Right atrium auricular region (tissue), 2 donors: ENCODE measurements at regions not wholly inside any gene's neighbourhood (a gene's known extent, or its start where the extent isn't known, plus 50 kb on each side); places are given as distances from the start of the nearest gene placed in this dataset.
"Not testable (repeated sequence)": the region's sequence is repeated elsewhere in the genome, so short reads cannot be mapped to it uniquely, and the experiment has no call there.

Experiments used
- DNase-seq: peaks from one replicate; pipeline ENCODE4 v3.0.0-alpha.2; 2019; ENCODE audit warnings: low spot score
- H3K27ac ChIP-seq, 2 donors: fragments of 200-600 bp; sonication (generic); 1 replicate in 1 of 2; 2 replicates in 1 of 2; pipeline ENCODE4 v1.5.1; 2016 to 2019
- H3K27me3 ChIP-seq, 2 donors: fragments of 200-600 bp; sonication (generic); one replicate each; pipeline versions ENCODE4 v1.5.1 to v1.6.0; 2017 to 2019
- H3K36me3 ChIP-seq: fragments of 200-600 bp; sonication (generic); one replicate; pipeline ENCODE4 v1.5.1; 2016
- H3K4me1 ChIP-seq, 2 donors: fragments of 200-600 bp; sonication (generic); one replicate each; pipeline versions ENCODE4 v1.5.1 to v1.6.0; 2017 to 2019
- H3K4me3 ChIP-seq, 2 donors: fragments of 200-600 bp; sonication (generic); 1 replicate in 1 of 2; 2 replicates in 1 of 2; pipeline ENCODE4 v1.5.1; 2017 to 2019; ENCODE audit warnings: mild to moderate bottlenecking in 1 of 2, moderate library complexity in 1 of 2
- H3K9me3 ChIP-seq, 2 donors: fragments of 200-600 bp; sonication (generic); one replicate each; pipeline ENCODE4 v1.5.1; 2019
- TF ChIP-seq, protein P1 (sequence below), 2 donors: fragments of 200-600 bp; sonication (generic); IDR thresholded peaks; one replicate each; pipeline ENCODE4 v1.5.1; 2019; ENCODE audit warnings: antibody characterized with exemption in 2 of 2

DNA sequence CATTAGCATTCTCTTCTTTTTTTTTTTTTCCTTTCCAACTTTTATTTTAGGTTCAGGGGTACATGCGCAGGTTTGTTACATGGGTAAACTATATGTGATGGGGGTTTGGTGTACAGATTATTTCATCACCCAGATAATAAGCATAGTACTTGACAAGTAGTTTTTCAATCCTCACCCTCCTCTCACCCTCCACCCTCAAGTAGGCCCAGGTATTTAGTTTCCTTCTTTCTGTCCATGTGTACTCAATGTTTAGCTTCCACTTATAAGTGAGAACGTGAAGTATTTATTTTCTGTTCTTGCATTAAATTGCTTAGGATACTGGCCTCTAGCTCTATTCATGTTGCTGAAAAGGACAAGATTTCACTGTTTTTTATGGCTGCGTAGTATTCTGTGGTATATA lies 140.8 kb upstream of the PGRMC2 start:
- DNase-seq = no peak
- Histone ChIP-seq H3K4me3 (no peak overlapping the region), H3K27me3 (no peaks in the 10 kb centered on the region), H3K27ac (peak overlapping the region in 1 of 2 donors; percentile 23), H3K9me3 (no peaks in the 10 kb centered on the region), H3K4me1 (peaks cover 0 to 6% of the 10 kb centered on the region in 2 donors), H3K36me3 (no peaks in the 10 kb centered on the region)
- TF ChIP-seq, protein P1, sequence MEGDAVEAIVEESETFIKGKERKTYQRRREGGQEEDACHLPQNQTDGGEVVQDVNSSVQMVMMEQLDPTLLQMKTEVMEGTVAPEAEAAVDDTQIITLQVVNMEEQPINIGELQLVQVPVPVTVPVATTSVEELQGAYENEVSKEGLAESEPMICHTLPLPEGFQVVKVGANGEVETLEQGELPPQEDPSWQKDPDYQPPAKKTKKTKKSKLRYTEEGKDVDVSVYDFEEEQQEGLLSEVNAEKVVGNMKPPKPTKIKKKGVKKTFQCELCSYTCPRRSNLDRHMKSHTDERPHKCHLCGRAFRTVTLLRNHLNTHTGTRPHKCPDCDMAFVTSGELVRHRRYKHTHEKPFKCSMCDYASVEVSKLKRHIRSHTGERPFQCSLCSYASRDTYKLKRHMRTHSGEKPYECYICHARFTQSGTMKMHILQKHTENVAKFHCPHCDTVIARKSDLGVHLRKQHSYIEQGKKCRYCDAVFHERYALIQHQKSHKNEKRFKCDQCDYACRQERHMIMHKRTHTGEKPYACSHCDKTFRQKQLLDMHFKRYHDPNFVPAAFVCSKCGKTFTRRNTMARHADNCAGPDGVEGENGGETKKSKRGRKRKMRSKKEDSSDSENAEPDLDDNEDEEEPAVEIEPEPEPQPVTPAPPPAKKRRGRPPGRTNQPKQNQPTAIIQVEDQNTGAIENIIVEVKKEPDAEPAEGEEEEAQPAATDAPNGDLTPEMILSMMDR (IDR thresholded peaks at IDR 0.05) = no peak

DNA sequence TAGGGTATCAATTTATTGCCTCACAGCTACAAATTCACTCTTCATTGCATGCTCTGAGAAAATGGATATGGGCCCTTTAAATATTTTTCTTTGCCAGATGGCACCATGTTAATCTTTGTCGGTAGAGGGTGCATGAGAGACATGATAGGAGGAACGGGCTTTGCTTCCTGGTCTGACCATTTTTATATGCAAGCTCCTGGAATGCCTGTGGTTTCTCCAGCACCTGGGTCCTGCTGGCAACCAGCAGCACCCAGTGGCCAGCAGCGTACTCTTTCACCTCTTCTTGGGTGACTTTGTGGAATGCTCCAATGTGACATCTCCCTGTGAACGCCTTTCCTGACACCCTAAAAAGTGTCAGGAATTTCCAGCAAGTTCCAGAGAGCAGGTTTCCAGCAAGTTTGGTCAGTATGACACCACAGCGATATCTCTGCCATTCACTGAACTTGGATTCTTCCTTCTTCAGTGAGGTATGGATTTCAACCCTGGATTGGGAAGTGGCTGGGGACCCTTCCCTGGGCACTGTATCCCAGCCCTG lies 140.3 kb upstream of the PGRMC2 start:
- H3K36me3 ChIP-seq = no peaks in the 10 kb centered on the region
- H3K27me3 ChIP-seq = no peaks in the 10 kb centered on the region
- TF ChIP-seq, protein P1 (IDR thresholded peaks at IDR 0.05) = peak; percentile 28 to 51
- DNase-seq = no peak
- peak overlapping the region in 1 of 2 donors; percentile 23 for H3K27ac ChIP-seq
- H3K4me1 ChIP-seq = peaks cover 0 to 6% of the 10 kb centered on the region in 2 donors
- H3K9me3 ChIP-seq = no peaks in the 10 kb centered on the region
- no peak overlapping the region for H3K4me3 ChIP-seq

DNA sequence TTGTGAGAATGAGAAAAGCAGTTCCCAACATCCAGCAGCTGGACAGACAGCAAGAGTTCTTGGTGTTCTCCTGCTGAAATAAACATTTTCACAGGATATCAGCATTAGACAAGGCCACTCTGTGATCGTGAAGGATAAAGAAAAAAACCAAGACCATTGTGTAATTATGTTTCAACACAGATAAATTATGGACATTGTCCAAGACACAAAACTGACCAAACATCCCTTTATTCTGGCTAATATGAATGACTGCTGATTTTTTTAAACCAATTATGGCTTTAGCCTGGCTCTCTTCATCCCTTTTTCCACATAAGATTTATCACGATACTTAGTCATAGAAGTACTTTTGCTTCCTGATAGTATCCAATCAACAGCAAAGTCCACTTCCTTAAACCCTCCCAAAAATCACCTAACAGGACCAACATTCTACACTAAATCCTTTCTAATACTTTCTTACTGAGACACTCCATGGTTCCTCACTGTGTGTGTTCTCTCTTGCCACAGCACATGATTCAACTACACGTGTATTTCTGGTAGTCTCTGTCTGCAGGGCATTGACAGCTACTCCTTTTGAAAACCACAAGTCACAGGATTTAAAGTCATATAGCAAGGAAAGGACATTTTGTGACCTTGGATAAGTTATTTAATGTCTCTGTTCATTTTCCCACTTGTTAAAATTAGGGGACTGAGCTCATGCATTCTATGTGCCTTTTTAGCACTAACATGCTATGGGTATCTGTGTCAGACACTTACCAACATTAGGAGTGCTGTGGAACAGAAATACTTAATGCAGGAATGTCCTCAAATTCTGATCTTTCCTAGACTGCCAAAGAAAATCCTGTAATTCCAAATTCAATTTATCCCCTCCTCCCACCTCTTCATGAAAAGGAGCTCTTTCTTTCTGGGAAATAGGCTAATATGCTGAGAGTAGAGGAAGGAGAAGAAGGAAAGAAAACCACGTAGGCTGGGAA lies 137.2 kb upstream of the PGRMC2 start:
- peaks cover 0 to 6% of the 10 kb centered on the region in 2 donors for H3K4me1 ChIP-seq
- H3K27ac ChIP-seq = peak overlapping the region; percentile 19 to 39
- no peaks in the 10 kb centered on the region for H3K27me3 ChIP-seq
- no peak for DNase-seq
- no peak overlapping the region for H3K4me3 ChIP-seq
- TF ChIP-seq, protein P1 (IDR thresholded peaks at IDR 0.05) = no peak
- no peaks in the 10 kb centered on the region for H3K36me3 ChIP-seq
- no peaks in the 10 kb centered on the region for H3K9me3 ChIP-seq

DNA sequence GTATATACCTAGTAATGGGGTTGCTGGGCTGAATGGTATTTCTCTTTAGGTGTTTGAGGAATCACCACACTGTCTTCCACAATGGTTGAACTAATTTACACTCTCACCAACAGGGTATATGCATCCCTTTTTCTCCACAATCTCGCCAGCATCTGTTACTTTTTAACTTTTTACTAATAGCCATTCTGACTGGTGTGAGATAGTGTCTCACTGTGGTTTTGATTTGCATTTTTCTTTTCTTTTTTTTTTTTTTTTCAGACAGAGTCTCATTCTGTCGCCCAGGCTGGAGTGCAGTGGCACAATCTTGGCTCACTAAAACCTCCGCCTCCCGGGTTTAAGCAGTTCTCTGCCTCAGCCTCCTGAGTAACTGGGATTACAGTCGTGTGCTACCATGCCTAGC lies 134.7 kb upstream of the PGRMC2 start:
- not testable (repeated sequence) for H3K9me3 ChIP-seq, H3K4me1 ChIP-seq, H3K36me3 ChIP-seq, H3K4me3 ChIP-seq, H3K27me3 ChIP-seq, H3K27ac ChIP-seq, DNase-seq

DNA sequence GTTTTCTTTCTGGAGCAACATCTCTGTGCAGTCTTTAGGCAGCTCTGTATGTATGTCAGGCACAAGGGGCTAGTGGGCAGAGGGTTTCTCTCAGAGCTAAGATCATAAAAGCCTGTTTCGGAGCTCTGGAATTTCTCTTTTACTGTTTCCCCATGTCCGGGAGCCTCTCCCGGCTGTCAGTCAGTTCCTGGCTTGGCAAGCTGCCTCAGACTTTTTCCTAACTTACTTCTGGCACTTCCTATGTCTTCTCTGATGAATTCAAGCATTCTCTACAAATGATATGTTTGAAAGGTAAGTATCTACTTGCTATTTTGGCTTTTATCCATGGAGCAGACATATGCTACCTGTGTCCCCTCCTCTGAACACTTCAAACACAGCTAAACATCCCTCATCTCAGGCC lies 129.3 kb upstream of the PGRMC2 start:
- no peak for DNase-seq
- Histone ChIP-seq H3K36me3 (no peaks in the 10 kb centered on the region), H3K4me3 (no peak overlapping the region), H3K27me3 (no peaks in the 10 kb centered on the region), H3K4me1 (no peaks in the 10 kb centered on the region), H3K27ac (no peak overlapping the region), H3K9me3 (no peaks in the 10 kb centered on the region)
- TF ChIP-seq, protein P1 (IDR thresholded peaks at IDR 0.05) = no peak

DNA sequence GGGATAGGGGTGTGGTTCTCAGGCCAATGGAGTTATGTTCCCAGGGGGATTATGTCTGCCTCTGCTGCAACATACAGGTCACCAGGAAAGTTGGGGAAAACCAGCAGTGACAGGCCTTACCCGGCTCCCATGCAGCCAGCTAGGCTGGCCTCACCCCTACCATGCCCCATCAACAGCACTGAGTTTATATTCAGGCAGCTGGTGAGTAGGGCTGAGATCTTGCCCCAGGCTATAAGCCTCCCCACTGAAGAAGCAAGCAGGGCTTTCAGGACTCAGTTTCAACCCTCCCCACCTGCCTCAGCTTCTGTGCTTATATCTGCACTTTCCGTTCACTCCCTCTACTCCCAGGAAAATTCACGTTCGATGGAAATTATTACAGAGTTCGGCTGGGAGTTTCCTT lies 122.4 kb upstream of the PGRMC2 start:
- H3K9me3 ChIP-seq = no peaks in the 10 kb centered on the region
- H3K4me3 ChIP-seq = no peak overlapping the region
- H3K27me3 ChIP-seq = no peaks in the 10 kb centered on the region
- DNase-seq = no peak
- H3K36me3 ChIP-seq = no peaks in the 10 kb centered on the region
- H3K27ac ChIP-seq = no peak overlapping the region
- H3K4me1 ChIP-seq = no peaks in the 10 kb centered on the region
- TF ChIP-seq, protein P1 (IDR thresholded peaks at IDR 0.05) = no peak
